ENCODE measurements at regions not wholly inside any gene's neighbourhood (a gene's known extent, or its start where the extent isn't known, plus 50 kb on each side); places are given as distances from the start of the nearest gene placed in this dataset.

DNA sequence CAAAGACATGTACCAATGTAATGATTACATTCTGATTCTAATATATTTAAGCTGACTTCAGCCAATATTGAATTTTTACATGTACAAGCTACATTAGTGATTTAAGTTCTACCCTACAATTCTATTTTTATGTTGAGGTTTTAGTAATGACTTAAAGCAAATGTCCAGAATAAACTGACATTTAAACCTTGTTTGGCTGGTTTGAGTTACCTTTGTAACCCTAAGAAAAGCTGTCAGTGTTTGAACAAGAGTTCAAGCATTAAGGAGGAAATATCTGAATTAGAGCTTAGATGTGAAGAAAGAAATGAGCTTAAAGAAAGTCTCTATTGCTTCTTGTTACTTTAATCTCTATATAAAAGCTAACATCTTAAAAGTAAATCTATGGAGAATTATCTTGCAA lies 710.6 kb upstream of the EPHA7 start:
- Histone ChIP-seq H3F3A (replicated peaks; ENCODE audit: insufficient read depth) (no peaks in the 10 kb centered on the region), H3K4me3 (ENCODE audit: low read depth in 2 of 2, low read length in 1 of 2) (no peak overlapping the region), H3K36me3 (replicated peaks in 1 of 2; ENCODE audit: control insufficient read depth in 1 of 2, insufficient read depth in 2 of 2, low read length in 1 of 2) (no peaks in the 10 kb centered on the region), H3K9me2 (no peaks in the 10 kb centered on the region), H3K4me1 (ENCODE audit: control insufficient read depth in 1 of 2, insufficient read depth in 2 of 2, low read depth in 1 of 2, low read length in 1 of 2) (no peaks in the 10 kb centered on the region), H2AFZ (ENCODE audit: low read depth) (no peak overlapping the region), H3K79me2 (ENCODE audit: insufficient read depth) (no peaks in the 10 kb centered on the region), H4K20me1 (ENCODE audit: insufficient read depth) (no peaks in the 10 kb centered on the region), H3K27ac (ENCODE audit: low read depth in 2 of 2, low read length in 1 of 2) (no peak overlapping the region), H3K9me3 (no peaks in the 10 kb centered on the region), H3K27me3 (ENCODE audit: insufficient read depth) (no peaks in the 10 kb centered on the region), H3K9ac (no peak overlapping the region), H3K4me2 (no peak overlapping the region)
- ChIA-PET CTCF (no interaction called here), POLR2A (no interaction called here)
- TF ChIP-seq GABPA (IDR thresholded peaks at IDR 0.05; ENCODE audit: low read depth) (no peak), GATA2 (CRISPR knock-in tag; IDR thresholded peaks at IDR 0.05) (no peak)
- TF ChIP-seq, protein P1, sequence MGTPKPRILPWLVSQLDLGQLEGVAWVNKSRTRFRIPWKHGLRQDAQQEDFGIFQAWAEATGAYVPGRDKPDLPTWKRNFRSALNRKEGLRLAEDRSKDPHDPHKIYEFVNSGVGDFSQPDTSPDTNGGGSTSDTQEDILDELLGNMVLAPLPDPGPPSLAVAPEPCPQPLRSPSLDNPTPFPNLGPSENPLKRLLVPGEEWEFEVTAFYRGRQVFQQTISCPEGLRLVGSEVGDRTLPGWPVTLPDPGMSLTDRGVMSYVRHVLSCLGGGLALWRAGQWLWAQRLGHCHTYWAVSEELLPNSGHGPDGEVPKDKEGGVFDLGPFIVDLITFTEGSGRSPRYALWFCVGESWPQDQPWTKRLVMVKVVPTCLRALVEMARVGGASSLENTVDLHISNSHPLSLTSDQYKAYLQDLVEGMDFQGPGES (IDR thresholded peaks at IDR 0.05; ENCODE audit: low read depth, low read length) = no peak
- no peak for DNase-seq

DNA sequence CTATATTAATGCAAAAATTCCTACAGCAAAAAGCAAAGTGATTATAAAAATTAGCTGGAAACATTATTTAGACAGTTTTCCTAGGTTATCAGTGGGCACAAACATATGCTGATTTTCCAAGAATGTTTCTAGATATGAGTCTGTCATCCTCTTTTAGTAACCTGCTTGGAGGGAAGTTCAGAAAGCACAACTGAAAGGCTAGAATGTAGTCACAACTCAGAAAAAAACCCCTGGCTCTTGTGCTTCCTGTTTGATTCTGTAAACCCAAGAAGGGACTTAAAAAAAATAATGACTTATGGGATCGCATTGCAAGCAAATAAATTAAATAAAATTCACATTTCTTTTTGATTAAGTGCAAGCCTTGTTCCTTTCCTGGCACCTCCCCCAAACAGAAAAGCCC lies 708.4 kb upstream of the EPHA7 start:
- Histone ChIP-seq H2AFZ (ENCODE audit: low read depth) (no peak overlapping the region), H3K36me3 (replicated peaks in 1 of 2; ENCODE audit: control insufficient read depth in 1 of 2, insufficient read depth in 2 of 2, low read length in 1 of 2) (no peaks in the 10 kb centered on the region), H3K9me3 (no peaks in the 10 kb centered on the region), H3K4me2 (no peak overlapping the region), H3K9me2 (no peaks in the 10 kb centered on the region), H3K27me3 (ENCODE audit: insufficient read depth) (no peaks in the 10 kb centered on the region), H4K20me1 (ENCODE audit: insufficient read depth) (no peaks in the 10 kb centered on the region), H3K27ac (ENCODE audit: low read depth in 2 of 2, low read length in 1 of 2) (no peak overlapping the region), H3K79me2 (ENCODE audit: insufficient read depth) (no peaks in the 10 kb centered on the region), H3K4me1 (ENCODE audit: control insufficient read depth in 1 of 2, insufficient read depth in 2 of 2, low read depth in 1 of 2, low read length in 1 of 2) (no peaks in the 10 kb centered on the region), H3F3A (replicated peaks; ENCODE audit: insufficient read depth) (no peaks in the 10 kb centered on the region), H3K4me3 (ENCODE audit: low read depth in 2 of 2, low read length in 1 of 2) (no peak overlapping the region), H3K9ac (no peak overlapping the region)
- DNase-seq = no peak
- CTCF ChIA-PET = no interaction called here
- TF ChIP-seq, protein P1 (IDR thresholded peaks at IDR 0.05; ENCODE audit: low read depth, low read length) = no peak
- TF ChIP-seq TAF1 (IDR thresholded peaks at IDR 0.05; ENCODE audit: borderline replicate concordance, low read depth, low read length) (no peak), TCF12 (IDR thresholded peaks at IDR 0.05) (no peak), EP300 (IDR thresholded peaks at IDR 0.05; ENCODE audit: borderline replicate concordance in 1 of 2, low read depth in 1 of 2, low read length in 1 of 2) (no peak), NRF1 (IDR thresholded peaks at IDR 0.05; ENCODE audit: low read depth, low read length) (no peak), TEAD4 (IDR thresholded peaks at IDR 0.05; ENCODE audit: borderline replicate concordance, insufficient read depth) (no peak), FOXM1 (IDR thresholded peaks at IDR 0.05; ENCODE audit: low read depth) (no peak), FOXJ3 (CRISPR knock-in tag; IDR thresholded peaks at IDR 0.05) (no peak), RXRA (IDR thresholded peaks at IDR 0.05; ENCODE audit: borderline replicate concordance, low read depth) (no peak)
- POLR2A ChIA-PET = no interaction called here
- WGBS (ENCODE audit: low lambda C conversion rate) = 3% methylated on average over 1 of the region's 1 CpG

DNA sequence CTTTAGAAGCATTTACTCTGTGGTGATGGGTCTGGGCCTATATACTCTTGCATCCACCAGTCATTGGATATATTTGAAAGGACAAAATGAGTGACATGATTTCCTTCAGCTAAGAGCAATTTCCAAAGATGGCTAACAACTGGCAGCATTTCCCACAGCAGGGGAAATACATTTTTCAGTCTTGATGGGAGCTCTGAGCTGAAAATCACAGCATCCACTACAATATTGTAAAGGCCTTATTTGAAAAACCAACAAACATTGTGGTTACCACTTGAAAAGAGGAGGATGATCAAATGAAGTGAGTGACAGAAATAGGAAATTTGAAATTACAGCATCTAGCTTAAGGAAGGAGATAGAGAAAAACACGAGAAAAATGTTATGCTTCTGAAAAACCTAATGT lies 705.0 kb upstream of the EPHA7 start:
- H3K9ac ChIP-seq = no peak overlapping the region
- no peak overlapping the region for H3K27ac ChIP-seq (ENCODE audit: low read depth in 2 of 2, low read length in 1 of 2)
- POLR2A ChIA-PET = no interaction called here
- CTCF ChIA-PET = no interaction called here
- H3K36me3 ChIP-seq (replicated peaks in 1 of 2; ENCODE audit: control insufficient read depth in 1 of 2, insufficient read depth in 2 of 2, low read length in 1 of 2) = no peaks in the 10 kb centered on the region
- no peaks in the 10 kb centered on the region for H3K9me2 ChIP-seq
- H2AFZ ChIP-seq (ENCODE audit: low read depth) = no peak overlapping the region
- WGBS (ENCODE audit: low lambda C conversion rate) = 20% methylated on average over 1 of the region's 1 CpG
- DNase-seq = no peak
- H3K4me1 ChIP-seq (ENCODE audit: control insufficient read depth in 1 of 2, insufficient read depth in 2 of 2, low read depth in 1 of 2, low read length in 1 of 2) = no peaks in the 10 kb centered on the region
- no peak overlapping the region for H3K4me2 ChIP-seq
- H3K4me3 ChIP-seq (ENCODE audit: low read depth in 2 of 2, low read length in 1 of 2) = no peak overlapping the region
- no peaks in the 10 kb centered on the region for H3K27me3 ChIP-seq (ENCODE audit: insufficient read depth)
- H3F3A ChIP-seq (replicated peaks; ENCODE audit: insufficient read depth) = no peaks in the 10 kb centered on the region
- no peaks in the 10 kb centered on the region for H4K20me1 ChIP-seq (ENCODE audit: insufficient read depth)
- no peaks in the 10 kb centered on the region for H3K79me2 ChIP-seq (ENCODE audit: insufficient read depth)
- no peaks in the 10 kb centered on the region for H3K9me3 ChIP-seq
- TF ChIP-seq YY1 (IDR thresholded peaks at IDR 0.05; ENCODE audit: low read depth) (no peak), EP300 (IDR thresholded peaks at IDR 0.05; ENCODE audit: borderline replicate concordance in 1 of 2, low read depth in 1 of 2, low read length in 1 of 2) (no peak), TAF1 (IDR thresholded peaks at IDR 0.05; ENCODE audit: borderline replicate concordance, low read depth, low read length) (no peak), FOSL2 (IDR thresholded peaks at IDR 0.05; ENCODE audit: borderline replicate concordance, low read depth) (no peak), NFIC (IDR thresholded peaks at IDR 0.05; ENCODE audit: borderline replicate concordance) (no peak), TEAD4 (IDR thresholded peaks at IDR 0.05; ENCODE audit: borderline replicate concordance, insufficient read depth) (no peak), ZBTB33 (IDR thresholded peaks at IDR 0.05; ENCODE audit: borderline replicate concordance, low read depth) (no peak), TCF12 (IDR thresholded peaks at IDR 0.05) (no peak), SIN3A (IDR thresholded peaks at IDR 0.05; ENCODE audit: borderline replicate concordance, low read depth, low read length) (no peak)
- TF ChIP-seq, protein P2, sequence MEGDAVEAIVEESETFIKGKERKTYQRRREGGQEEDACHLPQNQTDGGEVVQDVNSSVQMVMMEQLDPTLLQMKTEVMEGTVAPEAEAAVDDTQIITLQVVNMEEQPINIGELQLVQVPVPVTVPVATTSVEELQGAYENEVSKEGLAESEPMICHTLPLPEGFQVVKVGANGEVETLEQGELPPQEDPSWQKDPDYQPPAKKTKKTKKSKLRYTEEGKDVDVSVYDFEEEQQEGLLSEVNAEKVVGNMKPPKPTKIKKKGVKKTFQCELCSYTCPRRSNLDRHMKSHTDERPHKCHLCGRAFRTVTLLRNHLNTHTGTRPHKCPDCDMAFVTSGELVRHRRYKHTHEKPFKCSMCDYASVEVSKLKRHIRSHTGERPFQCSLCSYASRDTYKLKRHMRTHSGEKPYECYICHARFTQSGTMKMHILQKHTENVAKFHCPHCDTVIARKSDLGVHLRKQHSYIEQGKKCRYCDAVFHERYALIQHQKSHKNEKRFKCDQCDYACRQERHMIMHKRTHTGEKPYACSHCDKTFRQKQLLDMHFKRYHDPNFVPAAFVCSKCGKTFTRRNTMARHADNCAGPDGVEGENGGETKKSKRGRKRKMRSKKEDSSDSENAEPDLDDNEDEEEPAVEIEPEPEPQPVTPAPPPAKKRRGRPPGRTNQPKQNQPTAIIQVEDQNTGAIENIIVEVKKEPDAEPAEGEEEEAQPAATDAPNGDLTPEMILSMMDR (IDR thresholded peaks at IDR 0.05) = no peak

Measured in SK-N-SH (cell line).